ENCODE measurements at regions not wholly inside any gene's neighbourhood (a gene's known extent, or its start where the extent isn't known, plus 50 kb on each side); places are given as distances from the start of the nearest gene placed in this dataset.

- TF ChIP-seq POLR2AphosphoS5 (IDR thresholded peaks at IDR 0.05; ENCODE audit: low read depth, low read length) = no peak
- no peak for TF ChIP-seq TAF1 (IDR thresholded peaks at IDR 0.05; ENCODE audit: borderline replicate concordance, low read depth, low read length)
- no peak for TF ChIP-seq EZH2phosphoT487 (IDR thresholded peaks at IDR 0.05; ENCODE audit: borderline replicate concordance, low read depth)
- TF ChIP-seq MAX (IDR thresholded peaks at IDR 0.05; ENCODE audit: low read depth) = no peak
- TF ChIP-seq EP300 (IDR thresholded peaks at IDR 0.05; ENCODE audit: borderline replicate concordance in 1 of 2, low read depth in 1 of 2, low read length in 1 of 2) = no peak
- no peak for TF ChIP-seq RXRA (IDR thresholded peaks at IDR 0.05; ENCODE audit: borderline replicate concordance, low read depth)
- no peak for TF ChIP-seq MXI1 (IDR thresholded peaks at IDR 0.05; ENCODE audit: low read depth, low read length)
- no peak for TF ChIP-seq FOXM1 (IDR thresholded peaks at IDR 0.05; ENCODE audit: low read depth)
- TF ChIP-seq TCF12 (IDR thresholded peaks at IDR 0.05) = no peak
- TF ChIP-seq FOXJ3 (CRISPR knock-in tag; IDR thresholded peaks at IDR 0.05) = no peak
- no peak for TF ChIP-seq SIN3A (IDR thresholded peaks at IDR 0.05; ENCODE audit: borderline replicate concordance, low read depth, low read length)
- Histone ChIP-seq H3K4me2 (no peak overlapping the region), H3K9me2 (no peaks in the 10 kb centered on the region), H3K9ac (no peak overlapping the region), H3K27me3 (ENCODE audit: insufficient read depth) (no peaks in the 10 kb centered on the region), H3K9me3 (no peaks in the 10 kb centered on the region), H3K79me2 (ENCODE audit: insufficient read depth) (no peaks in the 10 kb centered on the region), H3K36me3 (replicated peaks in 1 of 2; ENCODE audit: control insufficient read depth in 1 of 2, insufficient read depth in 2 of 2, low read length in 1 of 2) (no peaks in the 10 kb centered on the region), H3F3A (replicated peaks; ENCODE audit: insufficient read depth) (no peaks in the 10 kb centered on the region), H4K20me1 (ENCODE audit: insufficient read depth) (no peaks in the 10 kb centered on the region), H3K27ac (ENCODE audit: low read depth in 2 of 2, low read length in 1 of 2) (no peak overlapping the region), H3K4me3 (ENCODE audit: low read depth in 2 of 2, low read length in 1 of 2) (no peak overlapping the region), H3K4me1 (ENCODE audit: control insufficient read depth in 1 of 2, insufficient read depth in 2 of 2, low read depth in 1 of 2, low read length in 1 of 2) (no peaks in the 10 kb centered on the region), H2AFZ (ENCODE audit: low read depth) (no peak overlapping the region)
- CTCF ChIA-PET = no interaction called here
- 15% methylated on average over 3 of the region's 3 CpGs for WGBS (ENCODE audit: low lambda C conversion rate)
- POLR2A ChIA-PET = no interaction called here
- no peak for DNase-seq
These were observed 670.2 kb upstream of the MKI67 start for GRCh38 chr10:128796396-128796912.

- no peak for DNase-seq
- Histone ChIP-seq H3F3A (replicated peaks; ENCODE audit: insufficient read depth) (no peaks in the 10 kb centered on the region), H3K4me1 (ENCODE audit: control insufficient read depth in 1 of 2, insufficient read depth in 2 of 2, low read depth in 1 of 2, low read length in 1 of 2) (no peaks in the 10 kb centered on the region), H3K9me2 (no peaks in the 10 kb centered on the region), H3K4me3 (ENCODE audit: low read depth in 2 of 2, low read length in 1 of 2) (no peak overlapping the region), H3K79me2 (ENCODE audit: insufficient read depth) (no peaks in the 10 kb centered on the region), H2AFZ (ENCODE audit: low read depth) (no peak overlapping the region), H3K9me3 (no peaks in the 10 kb centered on the region), H3K36me3 (replicated peaks in 1 of 2; ENCODE audit: control insufficient read depth in 1 of 2, insufficient read depth in 2 of 2, low read length in 1 of 2) (no peaks in the 10 kb centered on the region), H4K20me1 (ENCODE audit: insufficient read depth) (no peaks in the 10 kb centered on the region), H3K4me2 (no peak overlapping the region), H3K27me3 (ENCODE audit: insufficient read depth) (no peaks in the 10 kb centered on the region), H3K27ac (ENCODE audit: low read depth in 2 of 2, low read length in 1 of 2) (no peak overlapping the region), H3K9ac (no peak overlapping the region)
- 54% methylated on average over 4 of the region's 4 CpGs for WGBS (ENCODE audit: low lambda C conversion rate)
- CTCF ChIA-PET = interaction anchor here (0.8 kb wide), 1 partner anchor 11 kb away, joined by 3 read pairs; no protein-coding TSS in a partner anchor
- POLR2A ChIA-PET = no interaction called here
- TF ChIP-seq, protein P1, sequence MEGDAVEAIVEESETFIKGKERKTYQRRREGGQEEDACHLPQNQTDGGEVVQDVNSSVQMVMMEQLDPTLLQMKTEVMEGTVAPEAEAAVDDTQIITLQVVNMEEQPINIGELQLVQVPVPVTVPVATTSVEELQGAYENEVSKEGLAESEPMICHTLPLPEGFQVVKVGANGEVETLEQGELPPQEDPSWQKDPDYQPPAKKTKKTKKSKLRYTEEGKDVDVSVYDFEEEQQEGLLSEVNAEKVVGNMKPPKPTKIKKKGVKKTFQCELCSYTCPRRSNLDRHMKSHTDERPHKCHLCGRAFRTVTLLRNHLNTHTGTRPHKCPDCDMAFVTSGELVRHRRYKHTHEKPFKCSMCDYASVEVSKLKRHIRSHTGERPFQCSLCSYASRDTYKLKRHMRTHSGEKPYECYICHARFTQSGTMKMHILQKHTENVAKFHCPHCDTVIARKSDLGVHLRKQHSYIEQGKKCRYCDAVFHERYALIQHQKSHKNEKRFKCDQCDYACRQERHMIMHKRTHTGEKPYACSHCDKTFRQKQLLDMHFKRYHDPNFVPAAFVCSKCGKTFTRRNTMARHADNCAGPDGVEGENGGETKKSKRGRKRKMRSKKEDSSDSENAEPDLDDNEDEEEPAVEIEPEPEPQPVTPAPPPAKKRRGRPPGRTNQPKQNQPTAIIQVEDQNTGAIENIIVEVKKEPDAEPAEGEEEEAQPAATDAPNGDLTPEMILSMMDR (IDR thresholded peaks at IDR 0.05) = no peak
- TF ChIP-seq TEAD4 (IDR thresholded peaks at IDR 0.05; ENCODE audit: borderline replicate concordance, insufficient read depth) = no peak
- TF ChIP-seq TAF1 (IDR thresholded peaks at IDR 0.05; ENCODE audit: borderline replicate concordance, low read depth, low read length) = no peak
- TF ChIP-seq CHD2 (IDR thresholded peaks at IDR 0.05; ENCODE audit: low read length, partially characterized antibody) = no peak
- no peak for TF ChIP-seq FOXM1 (IDR thresholded peaks at IDR 0.05; ENCODE audit: low read depth)
- no peak for TF ChIP-seq JUND (IDR thresholded peaks at IDR 0.05)
- TF ChIP-seq EP300 (IDR thresholded peaks at IDR 0.05; ENCODE audit: borderline replicate concordance in 1 of 2, low read depth in 1 of 2, low read length in 1 of 2) = no peak
- no peak for TF ChIP-seq RCOR1 (IDR thresholded peaks at IDR 0.05; ENCODE audit: low read length)
- no peak for TF ChIP-seq RXRA (IDR thresholded peaks at IDR 0.05; ENCODE audit: borderline replicate concordance, low read depth)
- no peak for TF ChIP-seq MAX (IDR thresholded peaks at IDR 0.05; ENCODE audit: low read depth)
- TF ChIP-seq RFX5 (IDR thresholded peaks at IDR 0.05; ENCODE audit: low read length) = no peak
- no peak for TF ChIP-seq MEF2A (IDR thresholded peaks at IDR 0.05; ENCODE audit: borderline replicate concordance, low read depth)
- TF ChIP-seq MXI1 (IDR thresholded peaks at IDR 0.05; ENCODE audit: low read depth, low read length) = no peak
- no peak for TF ChIP-seq GABPA (IDR thresholded peaks at IDR 0.05; ENCODE audit: low read depth)
- TF ChIP-seq, protein P2, sequence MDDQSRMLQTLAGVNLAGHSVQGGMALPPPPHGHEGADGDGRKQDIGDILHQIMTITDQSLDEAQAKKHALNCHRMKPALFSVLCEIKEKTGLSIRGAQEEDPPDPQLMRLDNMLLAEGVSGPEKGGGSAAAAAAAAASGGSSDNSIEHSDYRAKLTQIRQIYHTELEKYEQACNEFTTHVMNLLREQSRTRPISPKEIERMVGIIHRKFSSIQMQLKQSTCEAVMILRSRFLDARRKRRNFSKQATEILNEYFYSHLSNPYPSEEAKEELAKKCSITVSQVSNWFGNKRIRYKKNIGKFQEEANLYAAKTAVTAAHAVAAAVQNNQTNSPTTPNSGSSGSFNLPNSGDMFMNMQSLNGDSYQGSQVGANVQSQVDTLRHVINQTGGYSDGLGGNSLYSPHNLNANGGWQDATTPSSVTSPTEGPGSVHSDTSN (IDR thresholded peaks at IDR 0.05) = no peak
- no peak for TF ChIP-seq FOSL2 (IDR thresholded peaks at IDR 0.05; ENCODE audit: borderline replicate concordance, low read depth)
- TF ChIP-seq SMC3 (IDR thresholded peaks at IDR 0.05; ENCODE audit: low read depth, low read length) = no peak
- TF ChIP-seq NRF1 (IDR thresholded peaks at IDR 0.05; ENCODE audit: low read depth, low read length) = no peak
These were observed 665.0 kb upstream of the MGMT start for GRCh38 chr10:128802062-128802461.
